Nephron progenitor cell (in vitro differentiated cells): ENCODE measurements at regions not wholly inside any gene's neighbourhood (a gene's known extent, or its start where the extent isn't known, plus 50 kb on each side); places are given as distances from the start of the nearest gene placed in this dataset.

Experiments used
- DNase-seq: peaks from one replicate; pipeline ENCODE4 v3.0.0; 2021
- H3K27ac Mint-ChIP-seq: 2 replicates; pipeline ENCODE4 v1.8.0; 2021; ENCODE audit warnings: mild to moderate bottlenecking, moderate library complexity, mixed read lengths
- H3K27me3 Mint-ChIP-seq: 2 replicates; pipeline ENCODE4 v1.8.0; 2021; ENCODE audit warnings: mild to moderate bottlenecking, low read depth, mixed read lengths; ENCODE audit not compliant: poor library complexity
- H3K36me3 Mint-ChIP-seq: 2 replicates; pipeline ENCODE4 v1.8.0; 2021; ENCODE audit warnings: low read depth, mixed read lengths
- H3K4me1 Mint-ChIP-seq: 2 replicates; pipeline ENCODE4 v1.8.0; 2021; ENCODE audit warnings: mixed read lengths
- H3K4me3 Mint-ChIP-seq: 2 replicates; pipeline ENCODE4 v1.8.0; 2021; ENCODE audit warnings: mild to moderate bottlenecking, moderate library complexity, mixed read lengths
- H3K9me3 Mint-ChIP-seq: 2 replicates; pipeline ENCODE4 v1.8.0; 2021; ENCODE audit warnings: mild to moderate bottlenecking, moderate library complexity, mixed read lengths
- CTCF ChIP-seq: fragments of 200-600 bp; sonication (generic); IDR thresholded peaks from 2 replicates; pipeline ENCODE4 v1.5.0; 2021; ENCODE audit warnings: antibody characterized with exemption

GRCh38 chr1:43037466-43037865 lies 78.8 kb upstream of the SLC2A1 start:
- DNase-seq = no peak
- no peaks in the 10 kb centered on the region for H3K36me3 Mint-ChIP-seq
- no peaks in the 10 kb centered on the region for H3K9me3 Mint-ChIP-seq
- no peak overlapping the region for H3K27ac Mint-ChIP-seq
- H3K4me1 Mint-ChIP-seq = peaks cover 42% of the 10 kb centered on the region
- peaks cover 7% of the 10 kb centered on the region for H3K27me3 Mint-ChIP-seq
- TF ChIP-seq CTCF = no peak
- H3K4me3 Mint-ChIP-seq = no peak overlapping the region

- Mint-ChIP-seq H3K9me3 (no peaks in the 10 kb centered on the region), H3K36me3 (no peaks in the 10 kb centered on the region), H3K4me1 (peaks cover 42% of the 10 kb centered on the region), H3K27me3 (peaks cover 7% of the 10 kb centered on the region), H3K27ac (no peak overlapping the region), H3K4me3 (no peak overlapping the region)
- no peak for DNase-seq
- no peak for TF ChIP-seq CTCF
These were observed 78.3 kb upstream of the SLC2A1 start for GRCh38 chr1:43036932-43037331.

- Mint-ChIP-seq H3K4me1 (peaks cover 42% of the 10 kb centered on the region), H3K27me3 (peaks cover 5% of the 10 kb centered on the region), H3K4me3 (no peak overlapping the region), H3K27ac (no peak overlapping the region), H3K36me3 (no peaks in the 10 kb centered on the region), H3K9me3 (no peaks in the 10 kb centered on the region)
- no peak for TF ChIP-seq CTCF
- DNase-seq = no peak
These were observed 77.4 kb upstream of the SLC2A1 start for GRCh38 chr1:43035821-43036741.

- no peak overlapping the region for H3K27ac Mint-ChIP-seq
- H3K4me1 Mint-ChIP-seq = peaks cover 42% of the 10 kb centered on the region
- no peak overlapping the region for H3K4me3 Mint-ChIP-seq
- no peaks in the 10 kb centered on the region for H3K9me3 Mint-ChIP-seq
- H3K27me3 Mint-ChIP-seq = peaks cover 2% of the 10 kb centered on the region
- TF ChIP-seq CTCF = no peak
- no peaks in the 10 kb centered on the region for H3K36me3 Mint-ChIP-seq
- no peak for DNase-seq
These were observed 76.1 kb upstream of the SLC2A1 start for GRCh38 chr1:43034778-43035177.

GRCh38 chr1:43034195-43034658 lies 75.6 kb upstream of the SLC2A1 start:
- Mint-ChIP-seq H3K9me3 (no peaks in the 10 kb centered on the region), H3K27ac (no peak overlapping the region), H3K36me3 (no peaks in the 10 kb centered on the region), H3K4me3 (no peak overlapping the region), H3K27me3 (peaks cover 6% of the 10 kb centered on the region), H3K4me1 (peaks cover 38% of the 10 kb centered on the region)
- no peak for DNase-seq
- no peak for TF ChIP-seq CTCF
